Ascending aorta (tissue), 2 donors: ENCODE measurements at regions not wholly inside any gene's neighbourhood (a gene's known extent, or its start where the extent isn't known, plus 50 kb on each side); places are given as distances from the start of the nearest gene placed in this dataset.
"Not testable (repeated sequence)": the region's sequence is repeated elsewhere in the genome, so short reads cannot be mapped to it uniquely, and the experiment has no call there.

Experiments used
- DNase-seq, 2 donors: peaks; one replicate each; pipeline ENCODE4 v3.0.0-alpha.2; 2019; ENCODE audit warnings: low spot score in 2 of 2
- H3K27ac ChIP-seq, 2 donors: fragments of 200-600 bp; sonication (generic); one replicate each; pipeline ENCODE4 v1.5.1; 2016 to 2017; ENCODE audit warnings: mild to moderate bottlenecking in 1 of 2
- H3K27me3 ChIP-seq: fragments of 200-600 bp; sonication (generic); one replicate; pipeline ENCODE4 v1.5.1; 2017
- H3K36me3 ChIP-seq, 2 donors: fragments of 200-600 bp; sonication (generic); one replicate each; pipeline ENCODE4 v1.5.1; 2016
- H3K4me1 ChIP-seq, 2 donors: fragments of 200-600 bp; sonication (generic); one replicate each; pipeline ENCODE4 v1.5.1; 2016 to 2017; ENCODE audit warnings: mild to moderate bottlenecking in 1 of 2
- H3K4me3 ChIP-seq, 2 donors: fragments of 200-600 bp; sonication (generic); one replicate each; pipeline ENCODE4 v1.5.1; 2016 to 2017; ENCODE audit warnings: mild to moderate bottlenecking in 1 of 2
- H3K9me3 ChIP-seq, 2 donors: fragments of 200-600 bp; sonication (generic); one replicate each; pipeline ENCODE4 v1.5.1; 2016
- intact Hi-C: fragments of 100-400 bp; cut with DNase I; formaldehyde crosslinking; loops from one replicate; pipeline ENCODE4 v1.15.1; 2023
- TF ChIP-seq, protein P1 (sequence below), 3 experiments: fragments of 200-600 bp in 2 of 3; fragments of 450-650 bp in 1 of 3; sonication (generic) in 2 of 3; IDR thresholded peaks; one replicate each; pipeline ENCODE4 v1.5.1; 2016 to 2019; ENCODE audit warnings: antibody characterized with exemption in 3 of 3, mild to moderate bottlenecking in 1 of 3, moderate library complexity in 1 of 3

GRCh38 chr1:232339073-232339472 is 290.9 kb downstream of the SIPA1L2 start:
- Histone ChIP-seq H3K4me3 (no peak overlapping the region), H3K9me3 (no peaks in the 10 kb centered on the region), H3K4me1 (no peaks in the 10 kb centered on the region), H3K36me3 (no peaks in the 10 kb centered on the region), H3K27ac (no peak overlapping the region), H3K27me3 (no peaks in the 10 kb centered on the region)
- intact Hi-C loops = no loop called here
- TF ChIP-seq, protein P1, sequence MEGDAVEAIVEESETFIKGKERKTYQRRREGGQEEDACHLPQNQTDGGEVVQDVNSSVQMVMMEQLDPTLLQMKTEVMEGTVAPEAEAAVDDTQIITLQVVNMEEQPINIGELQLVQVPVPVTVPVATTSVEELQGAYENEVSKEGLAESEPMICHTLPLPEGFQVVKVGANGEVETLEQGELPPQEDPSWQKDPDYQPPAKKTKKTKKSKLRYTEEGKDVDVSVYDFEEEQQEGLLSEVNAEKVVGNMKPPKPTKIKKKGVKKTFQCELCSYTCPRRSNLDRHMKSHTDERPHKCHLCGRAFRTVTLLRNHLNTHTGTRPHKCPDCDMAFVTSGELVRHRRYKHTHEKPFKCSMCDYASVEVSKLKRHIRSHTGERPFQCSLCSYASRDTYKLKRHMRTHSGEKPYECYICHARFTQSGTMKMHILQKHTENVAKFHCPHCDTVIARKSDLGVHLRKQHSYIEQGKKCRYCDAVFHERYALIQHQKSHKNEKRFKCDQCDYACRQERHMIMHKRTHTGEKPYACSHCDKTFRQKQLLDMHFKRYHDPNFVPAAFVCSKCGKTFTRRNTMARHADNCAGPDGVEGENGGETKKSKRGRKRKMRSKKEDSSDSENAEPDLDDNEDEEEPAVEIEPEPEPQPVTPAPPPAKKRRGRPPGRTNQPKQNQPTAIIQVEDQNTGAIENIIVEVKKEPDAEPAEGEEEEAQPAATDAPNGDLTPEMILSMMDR (IDR thresholded peaks at IDR 0.05) = no peak
- DNase-seq = no peak

DNA sequence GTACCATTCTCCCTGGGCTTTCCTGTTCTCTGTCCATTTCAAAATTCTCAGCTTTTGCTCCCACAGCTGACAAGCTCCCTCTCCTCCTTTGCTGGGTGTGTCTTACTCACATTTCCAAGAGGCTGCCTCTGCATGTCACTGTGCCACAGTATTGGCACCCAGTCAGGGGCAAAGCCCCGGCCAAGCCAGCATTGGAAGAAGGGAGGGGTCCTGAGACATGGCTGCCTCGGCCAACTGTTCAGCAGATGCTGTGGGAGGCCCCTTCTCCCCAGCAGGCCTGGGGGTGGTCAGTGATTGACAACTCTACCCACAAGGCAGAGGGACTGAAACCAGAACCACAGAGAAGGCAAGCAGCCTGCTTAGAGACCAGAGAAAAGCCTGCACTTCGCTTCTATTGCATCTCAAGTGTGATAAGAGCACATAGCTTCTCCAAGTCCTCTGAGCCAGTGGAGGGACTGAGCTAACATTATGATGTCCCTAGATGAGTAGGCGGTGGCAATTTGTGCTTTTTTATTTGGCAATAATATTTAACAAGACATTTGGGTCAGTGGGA is 294.1 kb downstream of the SIPA1L2 start:
- DNase-seq = no peak
- H3K9me3 ChIP-seq = no peaks in the 10 kb centered on the region
- H3K36me3 ChIP-seq = no peaks in the 10 kb centered on the region
- H3K27me3 ChIP-seq = no peaks in the 10 kb centered on the region
- H3K27ac ChIP-seq = no peak overlapping the region
- intact Hi-C loops = no loop called here
- no peak overlapping the region for H3K4me3 ChIP-seq
- TF ChIP-seq, protein P1 (IDR thresholded peaks at IDR 0.05) = no peak
- no peaks in the 10 kb centered on the region for H3K4me1 ChIP-seq

GRCh38 chr1:232335261-232335660 is 294.7 kb downstream of the SIPA1L2 start:
- no peak for DNase-seq
- Histone ChIP-seq H3K4me1 (no peaks in the 10 kb centered on the region), H3K27ac (no peak overlapping the region), H3K4me3 (no peak overlapping the region), H3K36me3 (no peaks in the 10 kb centered on the region), H3K27me3 (no peaks in the 10 kb centered on the region), H3K9me3 (no peaks in the 10 kb centered on the region)
- intact Hi-C loops = no loop called here
- TF ChIP-seq, protein P1 (IDR thresholded peaks at IDR 0.05) = no peak

DNA sequence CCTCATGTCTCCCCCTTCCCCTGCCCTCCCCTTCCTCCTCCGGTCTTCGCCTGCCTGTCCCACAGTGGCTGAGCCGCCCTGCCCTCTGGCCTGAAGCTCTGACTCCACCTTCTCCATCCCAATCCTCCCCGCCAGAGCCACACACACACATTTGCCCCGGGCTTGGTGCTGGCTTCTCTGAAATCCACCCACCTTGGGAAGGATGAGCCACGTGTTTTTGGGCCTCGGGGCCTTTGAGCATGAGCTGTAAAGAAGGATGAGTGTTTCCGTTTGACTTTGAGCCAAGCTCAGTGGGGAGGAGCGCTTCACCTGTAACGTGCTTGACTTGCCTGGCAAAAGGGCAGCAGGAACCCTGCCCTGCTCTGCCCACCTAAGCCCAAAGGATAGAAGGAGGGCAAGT is 295.1 kb downstream of the SIPA1L2 start:
- Histone ChIP-seq H3K27ac (no peak overlapping the region), H3K9me3 (no peaks in the 10 kb centered on the region), H3K4me1 (no peaks in the 10 kb centered on the region), H3K36me3 (no peaks in the 10 kb centered on the region), H3K4me3 (no peak overlapping the region), H3K27me3 (no peaks in the 10 kb centered on the region)
- intact Hi-C loops = no loop called here
- TF ChIP-seq, protein P1 (IDR thresholded peaks at IDR 0.05) = no peak
- DNase-seq = no peak

- TF ChIP-seq, protein P1 (IDR thresholded peaks at IDR 0.05) = no peak
- no peaks in the 10 kb centered on the region for H3K4me1 ChIP-seq
- H3K27me3 ChIP-seq = no peaks in the 10 kb centered on the region
- H3K9me3 ChIP-seq = no peaks in the 10 kb centered on the region
- H3K4me3 ChIP-seq = no peak overlapping the region
- intact Hi-C loops = no loop called here
- no peak overlapping the region for H3K27ac ChIP-seq
- no peaks in the 10 kb centered on the region for H3K36me3 ChIP-seq
- DNase-seq = no peak
Measured at GRCh38 chr1:232334246-232334645, 295.7 kb downstream of the SIPA1L2 start.

GRCh38 chr1:232333419-232333767 is 296.5 kb downstream of the SIPA1L2 start:
- intact Hi-C loops = no loop called here
- Histone ChIP-seq H3K4me1 (no peaks in the 10 kb centered on the region), H3K27ac (no peak overlapping the region), H3K36me3 (no peaks in the 10 kb centered on the region), H3K9me3 (no peaks in the 10 kb centered on the region), H3K27me3 (no peaks in the 10 kb centered on the region), H3K4me3 (no peak overlapping the region)
- no peak for DNase-seq
- TF ChIP-seq, protein P1 (IDR thresholded peaks at IDR 0.05) = no peak

DNA sequence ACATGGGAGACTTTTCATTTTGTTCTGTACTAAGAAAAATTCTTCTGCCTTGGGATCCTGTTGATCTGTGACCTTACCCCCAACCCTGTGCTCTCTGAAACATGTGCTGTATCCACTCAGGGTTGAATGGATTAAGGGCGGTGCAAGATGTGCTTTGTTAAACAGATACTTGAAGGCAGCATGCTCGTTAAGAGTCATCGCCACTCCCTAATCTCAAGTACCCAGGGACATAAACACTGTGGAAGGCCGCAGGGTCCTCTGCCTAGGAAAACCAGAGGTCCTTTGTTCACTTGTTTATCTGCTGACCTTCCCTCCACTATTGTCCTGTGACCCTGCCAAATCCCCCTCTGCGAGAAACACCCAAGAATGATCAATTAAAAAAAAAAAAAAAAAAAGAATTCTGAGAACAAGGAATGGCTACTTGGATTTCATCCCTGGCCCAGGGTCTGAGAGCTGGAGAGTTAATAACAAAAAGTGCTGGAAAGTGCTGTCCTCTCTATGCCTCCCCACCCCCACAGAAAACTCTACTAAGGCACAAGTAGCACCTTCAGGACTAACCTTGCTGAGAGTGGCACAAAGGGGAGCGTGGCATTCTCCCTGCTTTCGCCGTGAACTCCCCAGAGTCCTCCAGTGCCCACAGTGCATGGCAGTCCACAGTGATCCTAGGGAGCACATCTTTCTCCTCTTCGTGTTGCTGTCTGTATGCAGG is 297.1 kb downstream of the SIPA1L2 start:
- H3K27ac ChIP-seq, H3K27me3 ChIP-seq, H3K4me1 ChIP-seq, DNase-seq, H3K36me3 ChIP-seq, intact Hi-C loops, H3K4me3 ChIP-seq, H3K9me3 ChIP-seq: not testable (repeated sequence)
